ENCODE measurements at regions not wholly inside any gene's neighbourhood (a gene's known extent, or its start where the extent isn't known, plus 50 kb on each side); places are given as distances from the start of the nearest gene placed in this dataset.

DNA sequence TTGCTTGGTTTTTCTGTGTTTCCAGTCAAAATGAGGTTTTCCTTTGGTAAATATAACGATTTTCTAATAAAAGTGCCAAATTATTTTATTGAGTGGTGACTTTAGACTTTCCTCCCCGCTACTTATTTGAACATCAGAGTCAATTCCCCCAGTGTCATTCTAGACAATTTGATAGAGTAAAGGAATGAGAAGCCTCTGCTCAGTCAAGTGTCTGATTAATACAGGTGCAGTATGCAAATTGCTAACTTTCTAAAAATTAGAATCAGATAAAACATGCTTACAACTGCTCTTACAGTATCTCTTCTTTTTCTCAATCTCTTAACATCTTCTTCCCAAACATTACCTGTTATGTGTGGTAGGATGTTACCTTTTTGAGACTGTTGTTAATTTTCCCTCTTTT lies 148.7 kb downstream of the CD83 start (continued):
- TF ChIP-seq, protein P1, sequence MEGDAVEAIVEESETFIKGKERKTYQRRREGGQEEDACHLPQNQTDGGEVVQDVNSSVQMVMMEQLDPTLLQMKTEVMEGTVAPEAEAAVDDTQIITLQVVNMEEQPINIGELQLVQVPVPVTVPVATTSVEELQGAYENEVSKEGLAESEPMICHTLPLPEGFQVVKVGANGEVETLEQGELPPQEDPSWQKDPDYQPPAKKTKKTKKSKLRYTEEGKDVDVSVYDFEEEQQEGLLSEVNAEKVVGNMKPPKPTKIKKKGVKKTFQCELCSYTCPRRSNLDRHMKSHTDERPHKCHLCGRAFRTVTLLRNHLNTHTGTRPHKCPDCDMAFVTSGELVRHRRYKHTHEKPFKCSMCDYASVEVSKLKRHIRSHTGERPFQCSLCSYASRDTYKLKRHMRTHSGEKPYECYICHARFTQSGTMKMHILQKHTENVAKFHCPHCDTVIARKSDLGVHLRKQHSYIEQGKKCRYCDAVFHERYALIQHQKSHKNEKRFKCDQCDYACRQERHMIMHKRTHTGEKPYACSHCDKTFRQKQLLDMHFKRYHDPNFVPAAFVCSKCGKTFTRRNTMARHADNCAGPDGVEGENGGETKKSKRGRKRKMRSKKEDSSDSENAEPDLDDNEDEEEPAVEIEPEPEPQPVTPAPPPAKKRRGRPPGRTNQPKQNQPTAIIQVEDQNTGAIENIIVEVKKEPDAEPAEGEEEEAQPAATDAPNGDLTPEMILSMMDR (IDR thresholded peaks at IDR 0.05) = no peak

DNA sequence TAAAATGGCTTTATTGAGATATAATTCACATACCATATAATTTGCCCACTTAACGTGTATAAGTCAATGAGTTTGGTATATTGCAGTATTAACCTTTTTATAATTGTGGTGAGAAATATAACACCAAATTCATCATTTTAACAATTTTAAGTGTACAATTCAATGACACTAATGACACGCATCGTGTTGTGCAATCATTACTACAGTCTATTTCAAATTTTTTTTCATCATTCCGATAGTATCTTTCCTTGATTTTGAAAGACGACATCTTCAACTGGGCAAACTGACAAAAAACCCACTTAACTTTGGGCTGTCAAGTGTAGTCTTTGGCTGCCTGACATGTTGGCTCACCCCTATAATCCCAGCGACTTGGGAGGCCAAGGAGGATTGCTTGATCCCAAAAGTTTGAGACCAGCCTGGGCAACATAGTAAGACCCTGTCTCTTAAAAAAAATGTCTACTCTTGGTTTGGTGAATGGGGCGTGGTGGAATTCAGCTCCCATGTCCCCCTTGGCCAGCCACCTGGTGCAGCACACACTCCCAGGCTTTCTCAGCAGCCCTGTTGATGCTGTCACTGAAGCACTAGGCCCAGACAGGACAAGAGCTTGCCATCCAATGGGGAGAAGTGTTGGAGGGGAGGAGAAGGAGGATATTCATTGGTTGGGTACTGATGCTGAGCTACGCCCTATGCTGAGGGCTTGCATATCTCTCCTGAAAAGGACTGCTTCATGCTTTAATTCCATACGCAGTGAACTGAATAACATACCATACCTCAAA lies 150.5 kb downstream of the CD83 start:
- CTCF ChIA-PET = no interaction called here
- DNase-seq (ENCODE audit: low spot score) = no peak
- H3K27ac Mint-ChIP-seq = no peak overlapping the region

DNA sequence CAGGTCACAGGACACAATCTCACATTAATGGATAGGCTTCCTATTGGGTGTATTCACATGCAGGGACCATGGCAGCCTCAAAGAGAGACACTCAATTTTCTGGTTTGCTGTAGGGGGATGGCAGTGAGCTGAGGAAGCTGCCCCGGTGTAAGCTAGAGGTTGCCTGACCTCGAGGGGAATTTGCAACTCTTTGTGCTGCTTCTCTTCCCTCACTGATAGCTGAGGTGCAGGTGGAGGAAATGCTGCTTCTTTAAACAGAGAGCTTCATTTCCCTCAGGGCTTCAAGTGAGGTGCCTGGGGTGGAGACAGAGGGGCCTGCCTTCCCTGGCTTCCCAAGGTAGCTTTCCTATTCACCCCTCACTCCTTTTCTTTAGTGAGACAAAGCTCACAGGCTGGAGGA lies 151.9 kb downstream of the CD83 start:
- Mint-ChIP-seq H3K36me3 (peaks cover 18% of the 10 kb centered on the region), H3K27ac (no peak overlapping the region), H3K9me3 (peaks cover 14% of the 10 kb centered on the region), H3K4me3 (no peak overlapping the region), H3K27me3 (ENCODE audit: low read depth) (peaks cover 40% of the 10 kb centered on the region), H3K4me1 (peaks cover 23% of the 10 kb centered on the region)
- TF ChIP-seq KAT7 (CRISPR knock-in tag; IDR thresholded peaks at IDR 0.05; ENCODE audit: borderline replicate concordance) (no peak), TCF7 (CRISPR knock-in tag; IDR thresholded peaks at IDR 0.05; ENCODE audit: low read depth) (no peak), ESRRA (CRISPR knock-in tag; IDR thresholded peaks at IDR 0.05; ENCODE audit: borderline replicate concordance) (no peak), ZNF423 (CRISPR knock-in tag; IDR thresholded peaks at IDR 0.05) (no peak), ZNF219 (CRISPR knock-in tag; IDR thresholded peaks at IDR 0.05; ENCODE audit: borderline replicate concordance) (no peak), FOXJ3 (CRISPR knock-in tag; IDR thresholded peaks at IDR 0.05; ENCODE audit: borderline replicate concordance) (no peak)
- TF ChIP-seq, protein P2, sequence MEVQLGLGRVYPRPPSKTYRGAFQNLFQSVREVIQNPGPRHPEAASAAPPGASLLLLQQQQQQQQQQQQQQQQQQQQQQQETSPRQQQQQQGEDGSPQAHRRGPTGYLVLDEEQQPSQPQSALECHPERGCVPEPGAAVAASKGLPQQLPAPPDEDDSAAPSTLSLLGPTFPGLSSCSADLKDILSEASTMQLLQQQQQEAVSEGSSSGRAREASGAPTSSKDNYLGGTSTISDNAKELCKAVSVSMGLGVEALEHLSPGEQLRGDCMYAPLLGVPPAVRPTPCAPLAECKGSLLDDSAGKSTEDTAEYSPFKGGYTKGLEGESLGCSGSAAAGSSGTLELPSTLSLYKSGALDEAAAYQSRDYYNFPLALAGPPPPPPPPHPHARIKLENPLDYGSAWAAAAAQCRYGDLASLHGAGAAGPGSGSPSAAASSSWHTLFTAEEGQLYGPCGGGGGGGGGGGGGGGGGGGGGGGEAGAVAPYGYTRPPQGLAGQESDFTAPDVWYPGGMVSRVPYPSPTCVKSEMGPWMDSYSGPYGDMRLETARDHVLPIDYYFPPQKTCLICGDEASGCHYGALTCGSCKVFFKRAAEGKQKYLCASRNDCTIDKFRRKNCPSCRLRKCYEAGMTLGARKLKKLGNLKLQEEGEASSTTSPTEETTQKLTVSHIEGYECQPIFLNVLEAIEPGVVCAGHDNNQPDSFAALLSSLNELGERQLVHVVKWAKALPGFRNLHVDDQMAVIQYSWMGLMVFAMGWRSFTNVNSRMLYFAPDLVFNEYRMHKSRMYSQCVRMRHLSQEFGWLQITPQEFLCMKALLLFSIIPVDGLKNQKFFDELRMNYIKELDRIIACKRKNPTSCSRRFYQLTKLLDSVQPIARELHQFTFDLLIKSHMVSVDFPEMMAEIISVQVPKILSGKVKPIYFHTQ (CRISPR knock-in tag; IDR thresholded peaks at IDR 0.05) = no peak
- TF ChIP-seq, protein P3, sequence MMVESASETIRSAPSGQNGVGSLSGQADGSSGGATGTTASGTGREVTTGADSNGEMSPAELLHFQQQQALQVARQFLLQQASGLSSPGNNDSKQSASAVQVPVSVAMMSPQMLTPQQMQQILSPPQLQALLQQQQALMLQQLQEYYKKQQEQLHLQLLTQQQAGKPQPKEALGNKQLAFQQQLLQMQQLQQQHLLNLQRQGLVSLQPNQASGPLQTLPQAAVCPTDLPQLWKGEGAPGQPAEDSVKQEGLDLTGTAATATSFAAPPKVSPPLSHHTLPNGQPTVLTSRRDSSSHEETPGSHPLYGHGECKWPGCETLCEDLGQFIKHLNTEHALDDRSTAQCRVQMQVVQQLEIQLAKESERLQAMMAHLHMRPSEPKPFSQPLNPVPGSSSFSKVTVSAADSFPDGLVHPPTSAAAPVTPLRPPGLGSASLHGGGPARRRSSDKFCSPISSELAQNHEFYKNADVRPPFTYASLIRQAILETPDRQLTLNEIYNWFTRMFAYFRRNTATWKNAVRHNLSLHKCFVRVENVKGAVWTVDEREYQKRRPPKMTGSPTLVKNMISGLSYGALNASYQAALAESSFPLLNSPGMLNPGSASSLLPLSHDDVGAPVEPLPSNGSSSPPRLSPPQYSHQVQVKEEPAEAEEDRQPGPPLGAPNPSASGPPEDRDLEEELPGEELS (CRISPR knock-in tag; IDR thresholded peaks at IDR 0.05) = no peak
- TF ChIP-seq, protein P4, sequence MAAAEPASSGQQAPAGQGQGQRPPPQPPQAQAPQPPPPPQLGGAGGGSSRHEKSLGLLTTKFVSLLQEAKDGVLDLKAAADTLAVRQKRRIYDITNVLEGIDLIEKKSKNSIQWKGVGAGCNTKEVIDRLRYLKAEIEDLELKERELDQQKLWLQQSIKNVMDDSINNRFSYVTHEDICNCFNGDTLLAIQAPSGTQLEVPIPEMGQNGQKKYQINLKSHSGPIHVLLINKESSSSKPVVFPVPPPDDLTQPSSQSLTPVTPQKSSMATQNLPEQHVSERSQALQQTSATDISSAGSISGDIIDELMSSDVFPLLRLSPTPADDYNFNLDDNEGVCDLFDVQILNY (CRISPR knock-in tag; IDR thresholded peaks at IDR 0.05) = no peak
- ATAC-seq = no peak
- ChIA-PET POLR2A (no interaction called here), CTCF (interaction anchor here (0.8 kb wide), 1 partner anchor 10 kb away, joined by 3 read pairs; no protein-coding TSS in a partner anchor)
- no peak for DNase-seq (ENCODE audit: low spot score)

More for the DNA sequence above, 150.5 kb downstream of the CD83 start:
- H3K4me3 Mint-ChIP-seq = no peak overlapping the region
- peaks cover 9% of the 10 kb centered on the region for H3K4me1 Mint-ChIP-seq
- peaks cover 26% of the 10 kb centered on the region for H3K9me3 Mint-ChIP-seq
- TF ChIP-seq NR3C1 (CRISPR knock-in tag; conservative IDR thresholded peaks at IDR 0.05; ENCODE audit: low read depth) (no peak), ZNF121 (CRISPR knock-in tag; IDR thresholded peaks at IDR 0.05) (peak; percentile 39; the same call in 1 of the 2 replicates)
- H3K27me3 Mint-ChIP-seq (ENCODE audit: low read depth) = peaks cover 28% of the 10 kb centered on the region
- no peak for ATAC-seq
- peaks cover 29% of the 10 kb centered on the region for H3K36me3 Mint-ChIP-seq
- POLR2A ChIA-PET = no interaction called here
